AG04450 (cell line): ENCODE measurements at regions not wholly inside any gene's neighbourhood (a gene's known extent, or its start where the extent isn't known, plus 50 kb on each side); places are given as distances from the start of the nearest gene placed in this dataset.

Experiments used
- CTCF ChIA-PET: fragments of 300-600, 350-600 bp; formaldehyde crosslinking; extraction: SDS; loops from one replicate; lab custom pipeline; 2022; ENCODE audit warnings: antibody characterized with exemption, inconsistent platforms; lab: Charles Lee
- POLR2A ChIA-PET: fragments of 350-600 bp; formaldehyde crosslinking; extraction: SDS; loops from one replicate; lab custom pipeline; 2021; ENCODE audit warnings: antibody characterized with exemption, inconsistent platforms; lab: Yijun Ruan, JAX
- DNase-seq: peaks from one replicate; pipeline ENCODE4 v3.0.0-alpha.2; 2011; ENCODE audit warnings: low read depth, low spot score
- H3K27ac ChIP-seq: one replicate; pipeline ENCODE4 v1.5.1; 2012; ENCODE audit warnings: low read depth, low read length, control low read depth
- H3K27me3 ChIP-seq: one replicate; pipeline ENCODE4 v1.6.0; 2012; ENCODE audit warnings: low read length; ENCODE audit not compliant: control insufficient read depth, insufficient read depth
- H3K4me3 ChIP-seq: 2 replicates; pipeline ENCODE4 v1.5.1; 2011; ENCODE audit warnings: mild to moderate bottlenecking, low read depth, low read length, control low read depth
- H3K9me3 ChIP-seq: 2 replicates; pipeline ENCODE4 v1.5.1; 2012; ENCODE audit warnings: low read length; ENCODE audit not compliant: control insufficient read depth, insufficient read depth
- CTCF ChIP-seq: IDR thresholded peaks from 2 replicates; pipeline ENCODE4 v1.5.1; 2011; ENCODE audit warnings: low read depth, low read length, control low read depth, inconsistent platforms

GRCh38 chr1:30508611-30509010 lies 214.8 kb downstream of the MATN1 start:
- Histone ChIP-seq H3K27me3 (no peaks in the 10 kb centered on the region), H3K9me3 (no peaks in the 10 kb centered on the region), H3K27ac (no peak overlapping the region), H3K4me3 (no peak overlapping the region)
- no peak for DNase-seq
- POLR2A ChIA-PET: no interaction called here
- CTCF ChIA-PET: no interaction called here
- TF ChIP-seq CTCF: no peak

- Histone ChIP-seq H3K27me3 (no peaks in the 10 kb centered on the region), H3K4me3 (no peak overlapping the region), H3K9me3 (no peaks in the 10 kb centered on the region), H3K27ac (no peak overlapping the region)
- ChIA-PET POLR2A (no interaction called here), CTCF (no interaction called here)
- no peak for TF ChIP-seq CTCF
- DNase-seq: no peak
These were observed 215.3 kb downstream of the MATN1 start for GRCh38 chr1:30508175-30508448.

GRCh38 chr1:30507401-30508174 lies 215.8 kb downstream of the MATN1 start:
- H3K27ac ChIP-seq: no peak overlapping the region
- no peak overlapping the region for H3K4me3 ChIP-seq
- no peaks in the 10 kb centered on the region for H3K9me3 ChIP-seq
- H3K27me3 ChIP-seq: no peaks in the 10 kb centered on the region
- ChIA-PET POLR2A (no interaction called here), CTCF (no interaction called here)
- DNase-seq: no peak
- no peak for TF ChIP-seq CTCF

- no peak for DNase-seq
- no peak for TF ChIP-seq CTCF
- H3K9me3 ChIP-seq: no peaks in the 10 kb centered on the region
- no peak overlapping the region for H3K27ac ChIP-seq
- H3K27me3 ChIP-seq: no peaks in the 10 kb centered on the region
- no peak overlapping the region for H3K4me3 ChIP-seq
- ChIA-PET CTCF (no interaction called here), POLR2A (no interaction called here)
These were observed 216.4 kb downstream of the MATN1 start for GRCh38 chr1:30507016-30507312.

- no peaks in the 10 kb centered on the region for H3K9me3 ChIP-seq
- ChIA-PET CTCF (no interaction called here), POLR2A (no interaction called here)
- no peak for TF ChIP-seq CTCF
- no peak overlapping the region for H3K27ac ChIP-seq
- DNase-seq: no peak
- H3K27me3 ChIP-seq: no peaks in the 10 kb centered on the region
- no peak overlapping the region for H3K4me3 ChIP-seq
These were observed 216.9 kb downstream of the MATN1 start for GRCh38 chr1:30506291-30507015.
